Activated CD8-positive, alpha-beta memory T cell treated with anti-CD3 and anti-CD28 coated beads, Interleukin-2, amount 50 U/mL, for 48 hours (primary cell): ENCODE measurements at regions not wholly inside any gene's neighbourhood (a gene's known extent, or its start where the extent isn't known, plus 50 kb on each side); places are given as distances from the start of the nearest gene placed in this dataset.

Source experiments
- DNase-seq: peaks from one replicate; pipeline ENCODE4 v3.0.0-alpha.2; 2020

- DNase-seq, result no peak
These were observed 53.0 kb upstream of the CLDN14 start for GRCh38 chr21:36532769-36533467.

DNA sequence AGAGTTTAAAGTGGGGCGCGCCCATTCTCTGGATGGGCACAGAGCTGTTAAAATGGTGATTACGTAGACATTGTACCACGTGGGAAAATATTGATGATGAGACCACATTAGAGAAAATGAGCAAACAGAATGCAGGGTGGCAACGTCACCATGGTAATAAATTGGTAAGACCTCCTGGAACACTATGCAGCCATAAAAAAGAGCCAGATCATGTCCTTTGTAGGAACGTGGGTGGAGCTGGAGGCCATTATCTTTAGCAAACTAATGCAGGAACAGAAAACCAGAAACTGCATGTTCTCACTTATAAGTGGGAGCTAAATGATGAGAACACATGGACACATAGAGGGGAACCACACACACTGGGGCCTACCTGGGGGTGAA, 53.5 kb upstream of the CLDN14 start:
- no peak for DNase-seq

DNA sequence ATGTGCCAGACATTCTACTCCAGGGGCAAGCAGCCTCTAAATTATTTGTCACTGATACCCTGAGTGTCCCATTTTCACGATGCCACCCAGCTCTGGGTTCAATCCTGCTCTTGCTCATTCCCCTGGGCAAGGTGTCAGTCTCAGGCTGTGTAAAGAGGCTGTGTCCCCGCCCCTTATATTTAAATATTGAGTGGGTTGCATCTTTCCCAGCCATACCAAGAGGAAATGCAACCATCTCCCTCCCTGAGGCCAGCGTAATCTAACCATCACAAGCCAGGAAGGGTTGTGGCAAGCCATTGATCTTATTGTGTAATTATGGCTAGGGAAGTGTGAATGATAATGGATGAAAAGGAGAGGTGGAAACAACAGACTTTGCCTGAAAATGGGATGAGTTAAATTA, 54.7 kb upstream of the CLDN14 start:
- DNase-seq, result no peak

DNA sequence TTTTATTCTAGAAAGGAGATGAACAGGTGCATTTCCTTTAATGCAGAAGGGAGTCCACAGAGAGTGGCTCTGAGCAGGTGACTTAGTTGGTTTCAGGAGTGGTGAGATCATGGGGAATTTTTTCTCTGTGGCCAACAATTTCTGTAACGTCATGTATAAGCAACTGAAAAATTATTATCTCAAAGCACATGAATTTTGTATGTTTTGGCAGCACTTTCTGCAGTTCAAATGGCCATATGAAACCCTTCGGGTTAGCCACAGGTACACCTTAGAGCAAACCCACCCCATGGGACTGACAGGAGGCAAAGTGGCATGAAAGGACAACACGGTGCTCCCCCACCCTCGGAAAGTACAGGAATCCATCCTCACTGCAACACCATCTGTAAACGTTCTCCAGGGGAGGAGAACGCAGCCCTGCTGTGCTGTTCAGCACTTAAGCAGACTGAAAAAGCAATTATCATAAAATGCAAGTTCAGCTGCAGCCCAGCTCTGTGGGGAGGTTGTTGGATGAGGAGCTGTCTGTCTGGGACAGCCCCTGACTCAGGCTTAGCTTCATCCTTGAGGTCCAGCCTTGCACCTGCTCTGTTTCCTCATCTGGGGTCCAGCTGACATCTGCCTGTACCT, 55.8 kb upstream of the CLDN14 start:
- DNase-seq, result no peak

- DNase-seq, result peak; percentile 22
These were observed 58.8 kb upstream of the CLDN14 start for GRCh38 chr21:36538761-36539160.

GRCh38 chr21:36539434-36540150, 59.7 kb upstream of the CLDN14 start:
- peak; percentile 3 for DNase-seq

DNA sequence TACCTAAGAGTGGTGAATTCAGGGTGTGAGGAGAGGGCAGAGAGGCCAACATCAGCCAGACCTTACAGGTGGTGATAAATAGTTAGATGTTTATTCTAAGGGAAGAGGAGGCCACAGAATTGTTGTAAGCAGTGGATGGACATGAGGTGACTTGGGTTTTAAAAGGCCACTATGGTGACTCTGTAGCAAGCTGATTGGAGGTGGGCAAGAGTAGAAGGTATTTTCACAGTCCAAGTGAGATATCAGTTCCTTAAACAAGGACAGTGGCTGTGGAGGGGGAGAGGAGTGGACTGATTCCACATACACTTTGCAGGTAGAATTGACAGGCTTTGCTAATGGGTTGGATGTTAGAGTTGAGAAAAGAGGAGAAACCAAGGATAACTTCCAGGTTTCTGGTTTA, 60.8 kb upstream of the CLDN14 start:
- DNase-seq, result peak; percentile 7

- peak; percentile 1 for DNase-seq
These were observed 61.8 kb upstream of the CLDN14 start for GRCh38 chr21:36541721-36542139.

DNA sequence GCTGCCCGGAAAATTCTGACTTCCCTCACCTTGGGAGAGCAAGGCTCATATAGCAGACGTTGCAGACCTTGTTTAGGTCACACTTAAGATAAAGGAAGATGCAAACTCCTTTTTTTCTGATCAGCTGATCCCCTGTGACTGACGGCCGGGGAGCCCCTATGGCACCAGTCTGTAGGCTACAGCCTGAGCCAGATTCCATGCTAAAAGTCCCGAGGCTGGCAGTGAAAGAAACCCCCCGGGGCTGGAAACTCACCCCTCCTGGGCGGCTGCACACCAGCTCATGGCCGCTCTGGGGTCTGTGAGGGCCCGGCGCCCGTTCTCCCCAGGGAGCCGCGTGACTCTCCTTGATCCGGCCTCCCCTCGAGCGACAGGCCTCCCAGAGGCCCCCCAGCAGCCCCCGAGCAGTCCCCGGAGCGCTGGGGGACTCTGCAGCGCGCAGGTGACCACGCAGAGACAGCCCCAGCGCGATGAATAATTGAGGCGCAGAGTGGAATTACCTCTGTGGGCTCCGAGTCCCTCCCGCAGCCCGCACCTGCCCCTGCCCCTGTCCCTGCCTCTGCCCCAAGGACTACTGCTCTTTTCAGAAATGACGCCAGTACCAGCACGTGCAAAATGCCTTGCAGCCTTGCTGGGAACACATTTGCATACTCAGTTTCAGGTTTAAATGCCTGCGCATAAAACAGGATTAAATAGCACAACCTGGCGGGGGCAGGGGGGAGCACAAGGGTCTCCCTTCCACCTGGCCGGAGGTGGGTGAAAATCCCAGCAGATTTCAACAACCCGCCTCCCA, 62.6 kb upstream of the CLDN14 start:
- peak; percentile 45 for DNase-seq

- peak; percentile 30 for DNase-seq
These were observed 64.0 kb upstream of the CLDN14 start for GRCh38 chr21:36543924-36544323.

- DNase-seq, result peak; percentile 8
These were observed 64.6 kb upstream of the CLDN14 start for GRCh38 chr21:36544545-36544944.

DNA sequence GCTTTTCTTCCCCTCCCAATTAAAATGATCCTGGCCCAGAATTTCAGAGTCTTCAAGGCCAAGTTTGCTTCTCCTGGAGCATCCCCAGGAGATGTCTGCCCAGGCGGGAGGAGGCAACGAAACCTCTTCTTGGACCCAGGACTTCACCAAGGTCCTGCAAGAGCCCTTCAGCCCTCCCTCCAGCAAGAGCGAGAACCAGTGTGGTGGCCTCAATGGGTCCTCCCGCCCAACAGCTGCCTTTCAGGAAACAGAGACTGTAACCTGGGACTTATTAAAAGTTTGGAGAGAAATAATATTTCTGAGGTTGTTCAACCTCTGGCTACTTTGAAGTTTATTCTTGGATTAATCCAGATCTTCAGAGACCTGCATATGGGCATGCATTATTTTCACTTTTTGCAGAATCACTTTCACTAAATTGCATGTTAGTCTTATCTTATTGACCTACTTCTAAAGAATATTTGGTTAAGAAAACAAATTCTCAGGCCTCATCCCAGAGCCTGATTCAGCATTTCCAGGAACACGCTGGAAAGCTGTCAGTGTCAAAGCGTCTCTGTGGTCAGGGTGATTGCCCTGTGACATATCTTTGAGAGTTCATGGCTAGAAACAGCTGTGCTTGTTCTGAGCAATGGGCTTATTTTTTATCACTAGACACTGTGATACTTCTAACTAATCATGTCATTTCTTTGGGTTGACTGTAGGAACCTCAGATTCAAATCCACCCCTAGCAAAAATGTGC, 66.0 kb upstream of the CLDN14 start:
- peak; percentile 18 for DNase-seq

- DNase-seq, result peak; percentile 7
These were observed 67.5 kb upstream of the CLDN14 start for GRCh38 chr21:36547464-36547863.

GRCh38 chr21:36548866-36549265, 68.9 kb upstream of the CLDN14 start:
- DNase-seq, result no peak

GRCh38 chr21:36549470-36549869, 69.5 kb upstream of the CLDN14 start:
- DNase-seq, result peak; percentile 7

- DNase-seq, result no peak
These were observed 70.8 kb upstream of the CLDN14 start for GRCh38 chr21:36550761-36551160.

DNA sequence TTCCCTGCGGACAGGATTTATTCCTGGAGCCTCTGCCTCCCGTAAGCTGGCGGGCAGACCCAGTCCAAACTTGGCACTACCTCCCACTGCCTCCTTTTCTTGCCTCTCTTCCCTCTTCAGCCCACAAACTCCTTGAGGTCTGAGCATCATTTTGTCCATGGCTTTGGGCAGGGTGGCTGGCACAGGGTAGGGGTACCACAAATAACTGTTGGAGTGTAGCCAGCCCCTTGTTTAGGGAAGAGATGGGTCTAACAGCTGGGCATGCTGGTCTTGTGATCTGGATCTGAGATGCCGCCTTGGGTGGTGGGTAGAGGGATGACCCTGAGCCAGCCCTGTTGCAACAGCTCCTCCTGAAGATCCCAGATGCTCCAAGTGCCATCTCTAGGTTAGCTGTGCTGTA, 71.4 kb upstream of the CLDN14 start:
- no peak for DNase-seq

- DNase-seq, result no peak
These were observed 72.0 kb upstream of the CLDN14 start for GRCh38 chr21:36551731-36552433.

- no peak for DNase-seq
These were observed 72.5 kb upstream of the CLDN14 start for GRCh38 chr21:36552434-36552785.

DNA sequence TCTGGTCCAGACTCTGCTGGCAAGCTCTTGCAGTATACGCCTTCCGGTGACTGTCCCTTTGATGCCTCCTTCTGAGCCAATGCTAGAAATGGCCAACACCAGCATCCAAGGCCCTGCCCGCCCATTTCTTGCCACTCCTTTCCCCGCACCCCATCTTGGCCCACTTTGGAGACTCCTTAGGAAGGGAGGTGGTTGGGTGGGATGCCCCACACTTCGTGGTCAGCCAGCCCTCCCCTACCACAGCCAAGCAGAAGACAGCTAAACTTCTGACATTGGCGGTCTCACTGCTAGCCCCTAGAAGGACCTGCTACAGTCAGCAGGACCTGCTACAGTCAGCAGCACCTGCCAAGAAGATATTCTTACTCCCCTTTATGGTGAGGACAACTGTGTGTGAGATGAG, 73.5 kb upstream of the CLDN14 start:
- no peak for DNase-seq

GRCh38 chr21:36554411-36555157, 74.7 kb upstream of the CLDN14 start:
- no peak for DNase-seq
